Lung microvascular endothelial cell (primary cell): ENCODE measurements at regions not wholly inside any gene's neighbourhood (a gene's known extent, or its start where the extent isn't known, plus 50 kb on each side); places are given as distances from the start of the nearest gene placed in this dataset.
A peak's percentile ranks its signal among the peaks of the same experiment; 100 is the strongest.
"Not testable (repeated sequence)": the region's sequence is repeated elsewhere in the genome, so short reads cannot be mapped to it uniquely, and the experiment has no call there.

Experiments used
- DNase-seq, 2 donors: peaks; one replicate each; pipeline versions ENCODE4 v3.0.0 to v3.0.0-alpha.2; 2010; ENCODE audit warnings: low read depth in 2 of 2

GRCh38 chr15:96150254-96150653, 180.2 kb upstream of the NR2F2 start:
- no peak for DNase-seq

DNA sequence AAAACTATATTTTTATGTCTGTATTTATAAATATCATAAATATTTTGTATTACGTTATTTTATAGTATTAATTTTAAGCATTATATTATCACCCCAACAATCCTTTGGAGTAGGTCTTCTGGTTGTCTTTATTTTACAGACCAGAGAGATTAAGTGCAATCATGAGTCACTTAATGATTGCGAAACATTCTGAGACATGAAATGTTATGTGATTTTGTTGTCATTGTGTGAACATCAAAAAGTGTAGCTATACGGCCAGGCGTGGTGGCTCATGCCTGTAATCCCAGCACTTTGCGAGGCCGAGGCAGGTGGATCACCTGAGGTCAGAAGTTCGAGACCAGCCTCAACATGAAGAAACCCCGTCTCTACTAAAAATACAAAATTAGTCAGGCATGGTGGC, 178.8 kb upstream of the NR2F2 start:
- DNase-seq: peak in 1 of 2 donors; percentile 16

DNA sequence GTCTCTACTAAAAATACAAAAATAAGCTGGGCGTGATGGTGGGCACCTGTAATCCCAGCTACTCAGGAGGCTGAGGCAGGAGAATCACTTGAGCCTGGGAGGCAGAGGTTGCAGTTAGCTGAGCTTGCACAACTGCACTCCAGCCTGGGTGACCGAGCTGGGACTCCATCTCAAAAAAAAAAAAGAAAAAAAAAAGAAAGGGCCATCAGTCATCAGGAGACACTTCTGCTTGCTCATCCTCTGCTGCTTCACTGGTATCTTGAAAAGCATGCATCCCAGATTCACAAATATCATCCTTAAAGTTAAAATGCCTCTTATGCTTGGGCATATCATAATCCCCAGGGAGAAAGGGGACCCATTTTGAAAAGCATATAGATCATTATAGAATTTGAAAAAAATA, 176.6 kb upstream of the NR2F2 start:
- no peak for DNase-seq

DNA sequence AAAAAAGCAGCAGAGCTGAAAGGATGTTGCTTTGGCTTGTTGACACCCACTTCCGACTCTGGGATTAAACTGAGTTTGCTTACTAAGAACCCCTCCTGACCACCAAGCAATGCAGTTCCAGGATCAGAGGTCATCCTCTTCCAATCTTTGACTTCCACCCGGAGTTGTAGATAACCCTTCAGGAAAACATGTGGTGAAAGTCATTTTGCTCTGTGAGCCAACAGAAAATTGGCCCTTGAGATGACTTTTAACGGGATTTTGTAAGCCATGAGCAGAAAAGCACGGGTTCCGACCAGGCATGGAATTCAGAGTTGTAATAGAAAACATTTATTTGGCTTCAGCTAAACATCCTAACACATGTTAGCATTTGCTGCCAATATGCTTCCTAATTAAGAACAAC, 171.6 kb upstream of the NR2F2 start:
- peak; percentile 79 to 88 for DNase-seq

GRCh38 chr15:96160269-96160668, 170.2 kb upstream of the NR2F2 start:
- DNase-seq: peak; percentile 85 to 92

DNA sequence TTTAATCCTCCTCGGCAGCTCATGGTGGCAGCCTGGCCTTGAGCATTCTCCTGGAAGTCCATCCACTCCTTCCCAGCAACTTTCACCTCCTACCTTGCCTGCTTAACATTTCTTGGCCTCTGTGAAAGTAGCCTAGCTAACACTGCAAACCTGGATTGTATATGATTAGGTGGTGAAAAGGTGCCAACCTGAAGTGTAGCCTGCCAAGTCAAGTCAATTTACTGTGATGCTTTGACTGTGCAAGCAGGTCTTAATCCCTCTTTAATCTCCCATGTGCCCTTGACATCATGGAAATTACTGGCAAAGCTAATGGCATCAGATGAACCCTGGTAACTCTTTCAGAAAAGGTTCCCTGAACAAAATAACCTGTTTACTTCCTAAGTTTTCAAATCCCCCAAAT, 169.7 kb upstream of the NR2F2 start:
- peak in 1 of 2 donors; percentile 48 for DNase-seq

DNA sequence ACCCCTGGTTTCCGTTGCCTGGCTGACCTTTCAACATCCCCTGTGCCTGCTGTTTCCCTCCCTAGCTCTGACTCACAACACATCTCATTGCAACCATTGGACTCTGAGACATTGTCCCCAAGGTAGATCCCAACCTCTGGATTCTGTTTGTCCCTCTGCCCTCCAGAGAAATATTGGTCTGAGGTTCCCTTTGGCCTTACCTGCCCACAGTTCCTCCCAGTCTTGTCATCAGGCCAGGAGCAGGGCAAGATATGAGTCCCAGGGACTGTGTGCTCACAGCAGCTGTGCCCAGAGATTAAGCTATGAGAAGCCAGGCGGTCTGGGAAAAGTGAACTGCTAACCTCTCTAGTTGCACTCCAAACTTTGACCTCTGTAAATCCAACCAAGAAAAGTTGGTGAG, 168.2 kb upstream of the NR2F2 start:
- peak in 1 of 2 donors; percentile 39 for DNase-seq

- DNase-seq: peak in 1 of 2 donors; percentile 36
Measured at GRCh38 chr15:96165081-96165480, 165.4 kb upstream of the NR2F2 start.

DNA sequence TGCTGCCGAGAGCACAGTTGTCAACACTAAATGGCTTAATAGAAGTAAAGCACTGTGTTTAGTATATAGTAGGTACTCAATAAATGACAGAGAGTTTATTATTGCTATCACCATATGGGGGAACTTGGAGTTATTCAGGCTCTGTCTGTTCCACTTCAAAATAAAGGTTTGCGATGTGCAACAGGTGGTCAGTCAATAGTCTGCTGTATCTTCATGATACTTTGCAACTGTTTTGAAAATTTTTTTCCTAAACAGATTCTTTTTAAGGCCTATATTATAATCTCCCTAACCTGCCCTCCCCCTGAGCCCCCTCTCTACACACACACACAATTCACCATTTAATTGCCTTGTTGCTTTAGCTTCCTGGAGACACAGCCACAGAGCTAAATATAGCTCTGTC, 164.7 kb upstream of the NR2F2 start:
- DNase-seq: no peak

DNA sequence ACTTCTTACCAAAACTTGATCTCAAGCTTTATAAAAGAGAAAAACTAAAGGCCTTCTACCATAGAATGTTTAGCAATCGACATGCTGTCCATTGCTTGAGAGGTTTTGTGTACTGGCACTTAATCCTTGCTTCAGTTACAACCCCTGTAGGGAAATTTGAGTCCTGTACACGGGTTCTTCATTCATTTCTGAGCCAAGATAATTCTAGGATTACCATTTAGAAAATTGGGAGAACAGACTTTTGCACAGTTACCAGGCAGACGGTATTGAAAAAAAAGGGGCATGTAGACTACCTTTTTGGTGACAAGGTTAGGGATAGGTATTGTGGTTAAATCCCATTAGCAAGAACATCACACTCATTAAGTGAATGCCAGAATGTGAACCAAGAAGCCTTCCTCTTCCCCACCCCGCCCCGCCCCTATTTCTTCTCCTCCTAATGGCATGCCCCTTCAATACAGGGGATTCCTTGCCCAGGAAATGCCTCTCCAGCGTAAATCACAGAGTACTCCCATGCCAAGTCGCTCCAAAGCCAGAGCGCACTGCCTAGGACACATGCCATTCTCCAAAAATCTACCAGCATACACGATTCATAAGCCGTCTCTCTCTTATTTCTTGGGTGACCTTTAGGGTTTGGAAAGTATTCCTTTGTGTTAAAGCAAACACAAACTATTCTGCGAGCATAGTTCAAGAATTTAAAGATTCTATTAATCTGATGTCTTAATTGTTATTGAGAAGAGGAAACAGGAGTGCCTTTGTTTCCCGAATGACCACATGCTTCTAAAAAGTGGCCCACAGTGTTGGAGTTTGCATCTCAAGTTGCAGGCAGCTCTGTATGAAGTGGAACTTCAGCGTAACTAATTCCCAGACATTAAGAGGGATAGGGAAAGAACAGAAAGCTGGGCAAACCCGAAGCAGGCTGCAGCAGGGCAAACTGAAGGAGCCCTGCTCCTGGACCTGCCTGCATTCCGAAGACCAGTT, 164.0 kb upstream of the NR2F2 start:
- no peak for DNase-seq

DNA sequence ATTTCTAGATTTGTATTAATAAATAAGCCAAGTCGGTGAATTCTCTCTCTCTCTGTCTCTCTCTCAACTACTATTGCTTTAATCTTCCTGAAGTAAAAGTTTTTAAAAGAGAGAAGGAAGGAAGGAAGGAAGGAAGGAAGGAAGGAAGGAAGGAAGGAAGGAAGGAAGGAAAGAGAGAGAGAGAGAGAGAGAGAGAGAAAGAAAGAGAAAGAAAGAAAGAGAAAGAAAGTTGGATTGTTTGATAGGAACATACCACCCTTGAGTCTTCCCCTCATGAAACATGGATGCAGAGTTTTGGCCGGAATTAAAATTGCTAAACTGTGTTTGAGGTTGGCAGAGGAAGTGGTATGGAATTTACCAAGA, 159.9 kb upstream of the NR2F2 start:
- DNase-seq: not testable (repeated sequence)

DNA sequence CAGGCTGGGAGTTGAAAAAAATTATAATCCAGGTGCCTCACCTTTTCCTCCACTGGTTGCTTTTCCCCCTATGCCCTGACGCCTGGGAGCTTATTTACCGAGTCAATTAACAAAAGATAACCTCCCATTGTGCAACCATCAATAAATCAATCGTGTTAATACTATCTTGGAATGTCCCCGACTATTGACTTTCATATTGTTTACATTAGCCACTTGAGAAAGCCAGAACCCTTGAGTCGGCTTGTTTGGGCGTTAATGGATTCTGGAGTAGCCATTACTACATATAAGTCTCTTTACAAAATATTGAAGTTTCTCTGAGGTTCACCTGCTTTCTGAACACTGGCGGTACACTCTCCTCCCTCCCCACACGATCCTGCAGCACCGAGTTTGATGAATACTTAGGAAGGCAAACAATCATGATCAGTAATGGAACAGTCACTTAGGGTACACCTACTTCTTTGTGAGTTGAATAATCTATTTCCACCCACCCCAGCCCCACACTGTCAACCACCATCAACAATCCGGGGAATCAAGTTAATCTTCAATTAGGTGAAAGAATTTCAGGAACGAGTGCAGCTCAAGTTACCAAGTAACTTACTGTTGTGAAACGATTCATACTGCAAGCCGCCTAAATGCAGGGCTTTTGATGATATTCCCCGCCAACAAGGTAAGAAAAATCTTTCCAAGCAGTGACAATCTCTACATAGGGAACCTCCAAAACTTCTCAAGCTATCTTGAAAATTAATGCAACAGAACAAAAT, 159.3 kb upstream of the NR2F2 start:
- DNase-seq: no peak

GRCh38 chr15:96171853-96172296, 158.6 kb upstream of the NR2F2 start:
- no peak for DNase-seq

- no peak for DNase-seq
Measured at GRCh38 chr15:96172417-96172816, 158.1 kb upstream of the NR2F2 start.

DNA sequence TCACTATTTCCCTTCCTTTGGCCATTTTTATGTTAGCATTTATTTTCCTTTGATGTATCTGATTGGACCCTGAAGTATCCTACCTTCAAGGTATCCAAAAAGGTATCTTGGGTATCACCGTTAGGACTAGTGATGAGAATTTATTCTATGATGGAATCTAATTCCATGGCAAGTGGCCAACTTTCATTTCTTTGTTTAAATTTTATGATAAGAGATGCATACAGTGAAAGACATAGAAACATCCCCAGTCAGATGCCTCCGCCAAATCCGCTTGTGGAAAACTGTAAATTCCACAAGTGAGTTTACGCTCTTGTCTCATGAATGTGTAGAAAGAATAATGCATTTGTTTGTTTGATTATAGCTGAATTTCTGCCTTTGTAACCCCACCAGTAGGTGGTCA, 153.7 kb upstream of the NR2F2 start:
- no peak for DNase-seq

DNA sequence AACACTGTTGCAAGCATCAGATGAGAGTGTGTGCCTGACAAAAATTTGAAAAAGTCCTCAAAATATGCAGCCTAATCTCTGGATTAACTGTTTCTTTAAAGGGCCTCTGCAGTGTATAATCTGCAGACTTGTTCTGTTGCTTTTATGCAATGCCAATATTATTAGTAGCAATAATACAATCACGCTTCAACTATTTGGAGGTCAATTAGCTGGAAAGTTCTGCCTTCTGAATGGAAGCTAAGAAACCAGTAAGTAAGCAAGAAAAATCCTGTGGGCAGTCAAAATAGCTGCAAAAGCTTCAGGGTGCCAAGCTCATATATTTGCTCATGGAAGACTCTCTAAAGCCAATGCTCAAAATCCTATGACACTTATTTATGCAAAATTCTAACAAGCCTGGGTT, 153.2 kb upstream of the NR2F2 start:
- no peak for DNase-seq

- no peak for DNase-seq
Measured at GRCh38 chr15:96180087-96180748, 150.3 kb upstream of the NR2F2 start.

GRCh38 chr15:96181217-96181616, 149.3 kb upstream of the NR2F2 start:
- no peak for DNase-seq

DNA sequence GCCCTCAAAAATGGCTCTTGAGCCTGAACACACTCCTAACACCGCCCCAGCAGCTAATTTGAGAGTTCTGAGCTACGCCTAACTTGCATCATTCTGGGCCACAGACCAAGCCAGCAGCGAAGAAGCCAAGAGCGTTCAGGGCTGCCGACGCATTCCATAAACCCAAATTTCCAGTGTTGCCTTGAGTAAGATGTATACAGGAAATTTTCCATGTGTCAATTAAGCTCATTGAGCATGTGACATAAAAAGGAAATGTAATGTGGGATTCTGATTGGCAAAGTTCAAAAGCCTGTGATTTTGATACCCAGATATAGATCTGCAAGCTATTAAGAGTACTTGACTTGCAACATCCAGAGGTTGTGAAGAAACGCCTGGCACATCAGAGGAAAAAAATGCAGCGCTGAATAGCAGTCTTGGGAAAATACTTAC, 148.6 kb upstream of the NR2F2 start:
- DNase-seq: peak in 1 of 2 donors; percentile 8

GRCh38 chr15:96182736-96183513, 147.6 kb upstream of the NR2F2 start:
- no peak for DNase-seq

- DNase-seq: no peak
Measured at GRCh38 chr15:96183514-96183850, 147.0 kb upstream of the NR2F2 start.
